Endodermal cell (in vitro differentiated cells): ENCODE measurements at regions not wholly inside any gene's neighbourhood (a gene's known extent, or its start where the extent isn't known, plus 50 kb on each side); places are given as distances from the start of the nearest gene placed in this dataset.

Source experiments
- DNase-seq: peaks from one replicate; pipeline ENCODE4 v3.0.0-alpha.2; 2017
- H3K27ac ChIP-seq: 2 replicates; pipeline ENCODE4 v1.5.1; 2013; ENCODE audit warnings: mild to moderate bottlenecking, low read depth, low read length, moderate library complexity
- H3K27me3 ChIP-seq: 2 replicates; pipeline ENCODE4 v1.6.1; 2013; ENCODE audit warnings: mild to moderate bottlenecking, low read length, moderate library complexity; ENCODE audit not compliant: insufficient read depth, control insufficient read depth, poor library complexity, severe bottlenecking
- H3K36me3 ChIP-seq: 2 replicates; pipeline ENCODE4 v1.7.0; 2013; ENCODE audit warnings: mild to moderate bottlenecking, low read length, moderate library complexity; ENCODE audit not compliant: control insufficient read depth, insufficient read depth
- H3K4me1 ChIP-seq: one replicate; pipeline ENCODE4 v1.7.0; 2013; ENCODE audit warnings: low read length; ENCODE audit not compliant: control insufficient read depth, insufficient read depth
- H3K4me3 ChIP-seq: 2 replicates; pipeline ENCODE4 v1.5.1; 2013; ENCODE audit warnings: mild to moderate bottlenecking, low read length, moderate library complexity
- H3K9ac ChIP-seq: 2 replicates; pipeline ENCODE4 v1.6.1; 2013; ENCODE audit warnings: mild to moderate bottlenecking, low read length, moderate library complexity; ENCODE audit not compliant: poor library complexity, severe bottlenecking; ENCODE audit errors: extremely low read depth
- H3K9me3 ChIP-seq: 2 replicates; pipeline ENCODE4 v1.6.1; 2013; ENCODE audit warnings: mild to moderate bottlenecking, low read length, moderate library complexity; ENCODE audit not compliant: control insufficient read depth
- H3K27ac Mint-ChIP-seq: 2 replicates; pipeline ENCODE4 v1.8.0; 2020; ENCODE audit warnings: mixed read lengths
- H3K27me3 Mint-ChIP-seq: 2 replicates; pipeline ENCODE4 v1.8.0; 2021; ENCODE audit warnings: mild to moderate bottlenecking, mixed read lengths; ENCODE audit not compliant: insufficient read depth
- H3K36me3 Mint-ChIP-seq: 2 replicates; pipeline ENCODE4 v1.8.0; 2020; ENCODE audit warnings: low read depth, mixed read lengths
- H3K4me1 Mint-ChIP-seq: 2 replicates; pipeline ENCODE4 v1.8.0; 2020; ENCODE audit warnings: mixed read lengths
- H3K4me3 Mint-ChIP-seq: 2 replicates; pipeline ENCODE4 v1.8.0; 2020; ENCODE audit warnings: mild to moderate bottlenecking, moderate library complexity, mixed read lengths
- H3K9me3 Mint-ChIP-seq: 2 replicates; pipeline ENCODE4 v1.8.0; 2020; ENCODE audit warnings: mild to moderate bottlenecking, mixed read lengths
- CTCF ChIP-seq: fragments of 200-600 bp; sonication (generic); conservative IDR thresholded peaks from 2 replicates; pipeline ENCODE4 v1.5.0; 2021; ENCODE audit warnings: antibody characterized with exemption, mild to moderate bottlenecking
- WGBS, 2 experiments: methylation state at CpG; one replicate each; pipeline versions ENCODE4 v1.1.5 to v1.1.7; 2013; ENCODE audit warnings: missing lambda C conversion rate in 2 of 2, mixed read lengths in 1 of 2; ENCODE audit not compliant: insufficient coverage in 1 of 2, insufficient read length in 1 of 2; 5-methylcytosine and 5-hydroxymethylcytosine counted together

GRCh38 chr22:48481748-48482147, 1345.9 kb downstream of the BRD1 start:
- no peak for DNase-seq
- H3K36me3 Mint-ChIP-seq, result no peaks in the 10 kb centered on the region
- Histone ChIP-seq H3K4me1 (no peaks in the 10 kb centered on the region), H3K27me3 (no peaks in the 10 kb centered on the region), H3K9ac (no peak overlapping the region), H3K9me3 (no peaks in the 10 kb centered on the region), H3K36me3 (no peaks in the 10 kb centered on the region), H3K27ac (no peak overlapping the region), H3K4me3 (no peak overlapping the region)
- WGBS, 2 experiments, result 100% methylated on average over 2 of the region's 2 CpGs; no CpG with 5 or more reads in 1 of the 2 experiments
- H3K4me1 Mint-ChIP-seq, result peaks cover 5% of the 10 kb centered on the region
- no peaks in the 10 kb centered on the region for H3K9me3 Mint-ChIP-seq
- peaks cover 21% of the 10 kb centered on the region for H3K27me3 Mint-ChIP-seq
- no peak overlapping the region for H3K4me3 Mint-ChIP-seq
- H3K27ac Mint-ChIP-seq, result no peak overlapping the region
- no peak for TF ChIP-seq CTCF

GRCh38 chr22:48478529-48479265, 1349.0 kb downstream of the BRD1 start:
- H3K9ac ChIP-seq, result no peak overlapping the region
- no peak overlapping the region for H3K27ac ChIP-seq
- Mint-ChIP-seq H3K4me1 (no peaks in the 10 kb centered on the region), H3K9me3 (no peaks in the 10 kb centered on the region), H3K36me3 (no peaks in the 10 kb centered on the region), H3K4me3 (no peak overlapping the region), H3K27me3 (no peaks in the 10 kb centered on the region), H3K27ac (no peak overlapping the region)
- H3K4me1 ChIP-seq, result no peaks in the 10 kb centered on the region
- no peaks in the 10 kb centered on the region for H3K9me3 ChIP-seq
- 92 to 96% methylated on average over 7 to 11 of the region's 11 CpGs for WGBS, 2 experiments
- H3K36me3 ChIP-seq, result no peaks in the 10 kb centered on the region
- TF ChIP-seq CTCF, result no peak
- no peak overlapping the region for H3K4me3 ChIP-seq
- no peaks in the 10 kb centered on the region for H3K27me3 ChIP-seq
- peak; percentile 22 for DNase-seq

GRCh38 chr22:48478124-48478523, 1349.5 kb downstream of the BRD1 start:
- no peaks in the 10 kb centered on the region for H3K4me1 Mint-ChIP-seq
- Histone ChIP-seq H3K27me3 (no peaks in the 10 kb centered on the region), H3K27ac (no peak overlapping the region), H3K9me3 (no peaks in the 10 kb centered on the region), H3K4me3 (no peak overlapping the region), H3K4me1 (no peaks in the 10 kb centered on the region), H3K36me3 (no peaks in the 10 kb centered on the region), H3K9ac (no peak overlapping the region)
- H3K27me3 Mint-ChIP-seq, result no peaks in the 10 kb centered on the region
- H3K27ac Mint-ChIP-seq, result no peak overlapping the region
- DNase-seq, result no peak
- H3K4me3 Mint-ChIP-seq, result no peak overlapping the region
- H3K36me3 Mint-ChIP-seq, result no peaks in the 10 kb centered on the region
- TF ChIP-seq CTCF, result no peak
- H3K9me3 Mint-ChIP-seq, result no peaks in the 10 kb centered on the region
- WGBS, 2 experiments, result 82 to 91% methylated on average over 9 to 11 of the region's 11 CpGs
